DOHH2 (cell line): ENCODE measurements at regions not wholly inside any gene's neighbourhood (a gene's known extent, or its start where the extent isn't known, plus 50 kb on each side); places are given as distances from the start of the nearest gene placed in this dataset.

Source experiments
- CTCF ChIP-seq: fragments of 200-600 bp; sonication (generic); IDR thresholded peaks from one replicate; pipeline ENCODE4 v1.5.1; 2014; ENCODE audit warnings: antibody characterized with exemption, mild to moderate bottlenecking, low read depth, low read length; ENCODE audit not compliant: poor library complexity, severe bottlenecking
- EZH2phosphoT487 ChIP-seq: fragments of 200-600 bp; sonication (generic); IDR thresholded peaks from 2 replicates; pipeline ENCODE4 v1.6.1; 2017; ENCODE audit warnings: borderline replicate concordance, mild to moderate bottlenecking, antibody characterized with exemption, low read length, moderate library complexity, mixed read lengths

GRCh38 chr18:44245019-44245418 is 435.7 kb upstream of the SETBP1 start:
- no peak for TF ChIP-seq CTCF
- TF ChIP-seq EZH2phosphoT487 = no peak
